ENCODE measurements at regions not wholly inside any gene's neighbourhood (a gene's known extent, or its start where the extent isn't known, plus 50 kb on each side); places are given as distances from the start of the nearest gene placed in this dataset.
A peak's percentile ranks its signal among the peaks of the same experiment; 100 is the strongest.
"Not testable (repeated sequence)": the region's sequence is repeated elsewhere in the genome, so short reads cannot be mapped to it uniquely, and the experiment has no call there.

DNA sequence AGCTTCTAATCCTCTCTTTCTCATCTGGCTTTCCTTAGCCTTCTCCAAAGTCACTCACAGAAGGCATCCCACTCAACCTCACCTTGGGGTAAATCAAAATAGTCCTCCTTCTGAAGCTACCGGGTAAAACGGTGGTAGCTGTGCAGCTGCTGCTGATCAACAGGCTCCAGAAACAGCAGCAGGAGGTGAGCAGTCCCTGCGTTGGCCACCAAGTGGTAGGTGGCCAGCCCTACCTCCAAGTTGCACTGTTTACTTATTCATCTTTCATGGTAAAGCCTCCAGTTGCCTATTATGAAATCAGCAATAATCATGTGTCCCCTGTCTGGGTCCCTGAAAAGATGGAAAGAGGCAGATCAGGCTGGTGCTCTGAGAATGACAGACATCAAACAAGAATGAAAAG is 125.1 kb upstream of the POTEB2 start:
- H3K27ac ChIP-seq (ENCODE audit: low read length); H3K9me3 Mint-ChIP-seq; H3K36me3 ChIP-seq (ENCODE audit: control insufficient read depth, insufficient read depth, low read length); H3K4me3 Mint-ChIP-seq; DNase-seq; H3K9me3 ChIP-seq (ENCODE audit: control insufficient read depth, insufficient read depth, low read length); ATAC-seq; H3K4me1 Mint-ChIP-seq; H3K27ac Mint-ChIP-seq; H3K4me3 ChIP-seq (ENCODE audit: low read length); H3K36me3 Mint-ChIP-seq; H3K4me1 ChIP-seq (ENCODE audit: control insufficient read depth, insufficient read depth, low read length); intact Hi-C loops (cut with micrococcal nuclease); H3K27me3 Mint-ChIP-seq (ENCODE audit: low read depth in 2 of 2); H3K27me3 ChIP-seq (ENCODE audit: control insufficient read depth, insufficient read depth, low read length): not testable (repeated sequence)
- WGBS (ENCODE audit: insufficient coverage) = no CpG with 5 or more reads among the region's 3 CpGs

DNA sequence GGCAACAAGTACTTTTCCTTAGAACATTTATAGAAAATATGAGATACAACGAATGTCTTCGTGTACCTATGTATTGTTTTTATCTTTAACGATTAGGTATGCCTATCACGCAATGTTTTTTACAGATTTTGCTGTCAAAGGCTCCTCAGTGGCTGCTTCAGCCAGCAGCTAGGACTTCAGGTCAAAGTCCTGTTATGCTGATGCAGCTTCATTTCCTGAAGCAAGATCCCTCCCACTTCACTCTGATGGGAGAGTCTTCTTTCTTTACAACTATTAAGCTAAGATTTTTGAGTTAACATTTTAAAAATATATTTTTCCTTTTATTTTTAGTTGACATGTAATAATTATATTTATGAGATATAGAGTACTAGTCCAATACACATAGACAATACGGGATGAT is 120.7 kb upstream of the POTEB2 start:
- intact Hi-C loops (cut with micrococcal nuclease); H3K27me3 ChIP-seq (ENCODE audit: control insufficient read depth, insufficient read depth, low read length); DNase-seq; H3K4me3 ChIP-seq (ENCODE audit: low read length); H3K27ac ChIP-seq (ENCODE audit: low read length); H3K4me1 ChIP-seq (ENCODE audit: control insufficient read depth, insufficient read depth, low read length); H3K27ac Mint-ChIP-seq; H3K4me1 Mint-ChIP-seq; H3K36me3 ChIP-seq (ENCODE audit: control insufficient read depth, insufficient read depth, low read length); H3K36me3 Mint-ChIP-seq; H3K27me3 Mint-ChIP-seq (ENCODE audit: low read depth in 2 of 2); ATAC-seq; H3K9me3 Mint-ChIP-seq; H3K4me3 Mint-ChIP-seq; H3K9me3 ChIP-seq (ENCODE audit: control insufficient read depth, insufficient read depth, low read length): not testable (repeated sequence)
- no CpG with 5 or more reads among the region's 5 CpGs for WGBS (ENCODE audit: insufficient coverage)

DNA sequence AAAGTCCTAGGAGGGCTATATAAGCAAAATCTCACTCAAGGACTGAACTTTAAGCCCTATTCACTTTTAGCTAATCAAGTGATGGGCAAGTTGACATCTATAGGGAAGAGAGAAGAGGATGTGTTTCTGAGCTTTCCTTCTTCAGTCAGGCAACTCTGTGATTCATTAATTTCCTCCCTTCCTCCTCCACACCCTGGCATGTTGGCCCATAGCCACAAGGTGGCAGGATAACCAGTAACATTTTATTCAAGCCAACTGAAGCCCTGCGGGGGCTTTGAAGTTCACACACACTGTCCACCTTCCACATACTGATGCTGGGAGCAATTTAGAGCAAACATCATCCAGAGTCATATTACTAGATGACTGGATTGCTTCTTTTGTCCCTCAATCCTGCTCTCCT is 111.9 kb upstream of the POTEB2 start:
- H3K4me3 Mint-ChIP-seq; H3K4me3 ChIP-seq (ENCODE audit: low read length); intact Hi-C loops (cut with micrococcal nuclease); H3K9me3 Mint-ChIP-seq; H3K27me3 ChIP-seq (ENCODE audit: control insufficient read depth, insufficient read depth, low read length); H3K27ac Mint-ChIP-seq; H3K27me3 Mint-ChIP-seq (ENCODE audit: low read depth in 2 of 2); DNase-seq; H3K4me1 Mint-ChIP-seq; H3K36me3 Mint-ChIP-seq; H3K27ac ChIP-seq (ENCODE audit: low read length); H3K36me3 ChIP-seq (ENCODE audit: control insufficient read depth, insufficient read depth, low read length); H3K4me1 ChIP-seq (ENCODE audit: control insufficient read depth, insufficient read depth, low read length); H3K9me3 ChIP-seq (ENCODE audit: control insufficient read depth, insufficient read depth, low read length): not testable (repeated sequence)
- peak; percentile 57 to 95 (median 85) for ATAC-seq
- no CpG with 5 or more reads among the region's 1 CpG for WGBS (ENCODE audit: insufficient coverage)

DNA sequence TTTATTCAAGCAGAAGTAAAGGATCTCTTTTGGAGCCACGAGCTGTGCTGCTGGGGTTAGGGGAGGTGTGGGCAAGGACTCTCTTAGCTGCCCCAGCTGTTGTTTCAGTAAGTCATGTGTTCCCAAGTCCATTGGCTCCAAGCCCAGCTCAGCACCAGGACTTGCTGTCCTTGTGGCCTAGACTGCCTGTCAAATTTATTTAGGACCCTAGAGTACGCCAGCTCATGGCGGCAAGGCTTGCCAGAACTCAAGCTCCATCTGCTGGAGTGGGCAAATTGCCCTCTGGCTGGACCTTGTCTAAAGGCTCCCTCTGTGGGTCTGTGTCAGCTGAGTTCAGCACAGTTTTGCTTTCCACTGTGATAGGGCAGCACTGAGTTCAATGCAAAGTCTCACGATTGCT is 106.6 kb upstream of the POTEB2 start:
- H3K4me1 ChIP-seq (ENCODE audit: control insufficient read depth, insufficient read depth, low read length); H3K9me3 ChIP-seq (ENCODE audit: control insufficient read depth, insufficient read depth, low read length); H3K27ac ChIP-seq (ENCODE audit: low read length); H3K27ac Mint-ChIP-seq; H3K27me3 Mint-ChIP-seq (ENCODE audit: low read depth in 2 of 2); H3K4me1 Mint-ChIP-seq; intact Hi-C loops (cut with micrococcal nuclease); H3K36me3 ChIP-seq (ENCODE audit: control insufficient read depth, insufficient read depth, low read length); H3K4me3 ChIP-seq (ENCODE audit: low read length); H3K4me3 Mint-ChIP-seq; DNase-seq; H3K36me3 Mint-ChIP-seq; H3K27me3 ChIP-seq (ENCODE audit: control insufficient read depth, insufficient read depth, low read length); ATAC-seq; H3K9me3 Mint-ChIP-seq: not testable (repeated sequence)
- no CpG with 5 or more reads among the region's 4 CpGs for WGBS (ENCODE audit: insufficient coverage)

DNA sequence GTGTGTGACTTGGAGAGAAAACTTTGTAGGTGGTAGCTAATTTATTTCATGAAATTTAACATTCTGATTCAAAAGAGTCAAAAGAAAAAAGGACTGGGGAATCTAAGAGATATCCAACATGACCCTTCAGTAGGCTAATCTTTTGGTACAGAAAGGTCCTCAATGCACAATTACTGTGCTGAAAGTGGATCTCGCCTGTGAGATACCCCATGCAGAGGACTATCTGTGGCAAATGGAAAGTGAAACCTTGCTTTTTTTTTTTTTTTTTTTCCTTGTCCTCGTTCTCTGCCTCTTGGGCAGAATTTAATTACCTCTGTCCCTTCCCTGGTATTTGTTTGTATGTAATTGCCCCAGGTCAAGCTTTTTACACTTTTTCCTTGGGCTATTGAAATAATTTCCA is 93.2 kb upstream of the POTEB2 start:
- H3K9me3 Mint-ChIP-seq; H3K36me3 ChIP-seq (ENCODE audit: control insufficient read depth, insufficient read depth, low read length); H3K27me3 ChIP-seq (ENCODE audit: control insufficient read depth, insufficient read depth, low read length); H3K4me1 ChIP-seq (ENCODE audit: control insufficient read depth, insufficient read depth, low read length); H3K4me3 Mint-ChIP-seq; ATAC-seq; H3K9me3 ChIP-seq (ENCODE audit: control insufficient read depth, insufficient read depth, low read length); H3K4me3 ChIP-seq (ENCODE audit: low read length); H3K36me3 Mint-ChIP-seq; H3K27ac ChIP-seq (ENCODE audit: low read length); H3K4me1 Mint-ChIP-seq; H3K27me3 Mint-ChIP-seq (ENCODE audit: low read depth in 2 of 2); H3K27ac Mint-ChIP-seq; DNase-seq; intact Hi-C loops (cut with micrococcal nuclease): not testable (repeated sequence)
- no CpG with 5 or more reads among the region's 2 CpGs for WGBS (ENCODE audit: insufficient coverage)

DNA sequence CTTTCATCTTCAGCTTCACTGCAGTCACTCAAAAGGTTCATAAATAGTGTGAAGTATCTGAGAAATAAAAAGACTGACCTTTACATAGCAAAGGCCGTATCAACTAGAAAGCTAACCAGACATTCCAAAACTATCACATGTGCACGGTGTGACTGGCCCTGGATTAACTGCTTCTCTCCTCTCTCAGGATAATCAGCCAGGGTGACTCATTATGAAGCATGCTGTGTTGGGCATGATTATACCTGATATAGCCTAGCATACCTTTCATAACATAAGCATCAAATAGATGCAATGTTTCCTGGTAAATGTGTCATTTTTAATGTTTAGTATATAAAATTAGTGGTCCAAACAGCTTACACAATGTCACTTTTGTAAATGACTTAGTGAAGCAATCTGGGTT is 63.2 kb upstream of the POTEB2 start:
- H3K4me1 Mint-ChIP-seq; H3K27ac ChIP-seq (ENCODE audit: low read length); H3K4me1 ChIP-seq (ENCODE audit: control insufficient read depth, insufficient read depth, low read length); H3K9me3 ChIP-seq (ENCODE audit: control insufficient read depth, insufficient read depth, low read length); intact Hi-C loops (cut with micrococcal nuclease); H3K4me3 ChIP-seq (ENCODE audit: low read length); H3K36me3 Mint-ChIP-seq; H3K36me3 ChIP-seq (ENCODE audit: control insufficient read depth, insufficient read depth, low read length); H3K4me3 Mint-ChIP-seq; DNase-seq; H3K27me3 ChIP-seq (ENCODE audit: control insufficient read depth, insufficient read depth, low read length); H3K27ac Mint-ChIP-seq; H3K9me3 Mint-ChIP-seq; ATAC-seq; H3K27me3 Mint-ChIP-seq (ENCODE audit: low read depth in 2 of 2): not testable (repeated sequence)
- no CpG with 5 or more reads among the region's 2 CpGs for WGBS (ENCODE audit: insufficient coverage)

Data from natural killer cell (primary cell).